H9 (cell line): ENCODE measurements at regions not wholly inside any gene's neighbourhood (a gene's known extent, or its start where the extent isn't known, plus 50 kb on each side); places are given as distances from the start of the nearest gene placed in this dataset.

Source experiments
- DNase-seq: peaks from one replicate; pipeline ENCODE4 v3.0.0-alpha.2; 2017
- H2AFZ ChIP-seq: one replicate; pipeline ENCODE4 v1.6.1; 2013; ENCODE audit warnings: mild to moderate bottlenecking, low read length, control low read depth, moderate library complexity
- H2AK5ac ChIP-seq: 2 replicates; pipeline ENCODE4 v1.6.1; 2013; ENCODE audit warnings: low read length, control low read depth, mixed read lengths; ENCODE audit not compliant: insufficient read length
- H2BK120ac ChIP-seq: one replicate; pipeline ENCODE4 v1.6.1; 2013; ENCODE audit warnings: low read depth, mild to moderate bottlenecking, low read length, control low read depth, inconsistent platforms; ENCODE audit not compliant: poor library complexity, severe bottlenecking
- H2BK12ac ChIP-seq: 2 replicates; pipeline ENCODE4 v1.6.1; 2013; ENCODE audit warnings: low read length, control low read depth, mixed read lengths, low read depth; ENCODE audit not compliant: insufficient read length
- H2BK15ac ChIP-seq: 2 replicates; pipeline ENCODE4 v1.6.1; 2013; ENCODE audit warnings: low read depth, low read length, control low read depth
- H2BK20ac ChIP-seq: one replicate; pipeline ENCODE4 v1.6.1; 2013; ENCODE audit warnings: low read depth, mild to moderate bottlenecking, low read length, control low read depth, inconsistent platforms; ENCODE audit not compliant: poor library complexity, severe bottlenecking
- H2BK5ac ChIP-seq: 2 replicates; pipeline ENCODE4 v1.6.1; 2013; ENCODE audit warnings: low read length, control low read depth, mixed read lengths; ENCODE audit not compliant: insufficient read length
- H3K14ac ChIP-seq: 2 replicates; pipeline ENCODE4 v1.6.1; 2013; ENCODE audit warnings: low read length, control low read depth; ENCODE audit not compliant: insufficient read depth
- H3K18ac ChIP-seq: 2 replicates; pipeline ENCODE4 v1.6.1; 2013; ENCODE audit warnings: low read depth, mild to moderate bottlenecking, mixed read lengths, low read length, control low read depth; ENCODE audit not compliant: insufficient read length
- H3K23ac ChIP-seq: 2 replicates; pipeline ENCODE4 v1.6.1; 2013; ENCODE audit warnings: low read length, control low read depth, mixed read lengths, low read depth; ENCODE audit not compliant: insufficient read length
- H3K23me2 ChIP-seq: 2 replicates; pipeline ENCODE4 v1.6.1; 2013; ENCODE audit warnings: low read depth, mild to moderate bottlenecking, mixed read lengths, low read length, control low read depth; ENCODE audit not compliant: insufficient read length, poor library complexity, severe bottlenecking
- H3K27ac ChIP-seq: 2 replicates; pipeline ENCODE4 v1.5.1; 2013; ENCODE audit warnings: low read length, control low read depth, mixed read lengths, low read depth; ENCODE audit not compliant: insufficient read length
- H3K27me3 ChIP-seq: 2 replicates; pipeline ENCODE4 v1.6.1; 2013; ENCODE audit warnings: low read length, control low read depth, inconsistent platforms; ENCODE audit not compliant: insufficient read depth
- H3K4ac ChIP-seq: 2 replicates; pipeline ENCODE4 v1.6.1; 2013; ENCODE audit warnings: low read depth, mild to moderate bottlenecking, control low read depth, inconsistent platforms, low read length, moderate library complexity
- H3K4me1 ChIP-seq: 2 replicates; pipeline ENCODE4 v1.6.1; 2013; ENCODE audit warnings: low read length, control low read depth, inconsistent platforms; ENCODE audit not compliant: insufficient read depth
- H3K4me2 ChIP-seq: 2 replicates; pipeline ENCODE4 v1.6.1; 2013; ENCODE audit warnings: low read length, control low read depth, mixed read lengths; ENCODE audit not compliant: insufficient read length, insufficient read depth
- H3K56ac ChIP-seq: 2 replicates; pipeline ENCODE4 v1.6.1; 2013; ENCODE audit warnings: low read depth, mild to moderate bottlenecking, mixed read lengths, low read length, control low read depth; ENCODE audit not compliant: insufficient read length
- H3K79me1 ChIP-seq: 2 replicates; pipeline ENCODE4 v1.6.1; 2013; ENCODE audit warnings: low read depth, mild to moderate bottlenecking, moderate library complexity, low read length, control low read depth, inconsistent platforms; ENCODE audit not compliant: insufficient read depth, poor library complexity, severe bottlenecking
- H3K79me2 ChIP-seq: 2 replicates; pipeline ENCODE4 v1.6.1; 2013; ENCODE audit warnings: low read length, control low read depth, inconsistent platforms; ENCODE audit not compliant: insufficient read depth
- H3K9ac ChIP-seq: 2 replicates; pipeline ENCODE4 v1.6.1; 2013; ENCODE audit warnings: low read length, control low read depth, mixed read lengths; ENCODE audit not compliant: insufficient read length; ENCODE audit errors: extremely low read depth
- H3K9me3 ChIP-seq: one replicate; pipeline ENCODE4 v1.6.1; 2013; ENCODE audit warnings: low read depth, low read length, inconsistent platforms; ENCODE audit not compliant: control insufficient read depth
- H3T11ph ChIP-seq: one replicate; pipeline ENCODE4 v1.6.1; 2013; ENCODE audit warnings: mild to moderate bottlenecking, low read length, control low read depth, inconsistent platforms
- H4K20me1 ChIP-seq: one replicate; pipeline ENCODE4 v1.6.1; 2013; ENCODE audit not compliant: control insufficient read depth, insufficient read length, insufficient read depth
- H4K5ac ChIP-seq: 2 replicates; pipeline ENCODE4 v1.6.1; 2013; ENCODE audit warnings: low read depth, mild to moderate bottlenecking, mixed read lengths, low read length, control low read depth; ENCODE audit not compliant: insufficient read length
- H4K8ac ChIP-seq: replicated peaks from 2 replicates; pipeline ENCODE4 v1.6.1; 2013; ENCODE audit warnings: low read length, control low read depth, mixed read lengths, low read depth; ENCODE audit not compliant: insufficient read length
- H4K91ac ChIP-seq: 2 replicates; pipeline ENCODE4 v1.6.1; 2013; ENCODE audit warnings: low read depth, mild to moderate bottlenecking, moderate library complexity, mixed read lengths, low read length, control low read depth; ENCODE audit not compliant: insufficient read length
- H3K27ac Mint-ChIP-seq, 3 experiments: 2 replicates in 2 of 3; 3 replicates in 1 of 3; pipeline ENCODE4 v1.8.0; 2020 to 2021; ENCODE audit warnings: mixed read lengths in 3 of 3, mild to moderate bottlenecking in 1 of 3, moderate library complexity in 1 of 3
- H3K27me3 Mint-ChIP-seq: 2 replicates; pipeline ENCODE4 v1.8.0; 2021; ENCODE audit warnings: low read depth, mild to moderate bottlenecking, moderate library complexity, mixed read lengths
- H3K36me3 Mint-ChIP-seq, 3 experiments: 2 replicates in 2 of 3; 3 replicates in 1 of 3; pipeline ENCODE4 v1.8.0; 2020 to 2021; ENCODE audit warnings: low read depth in 3 of 3, mixed read lengths in 3 of 3; ENCODE audit not compliant: insufficient read depth in 1 of 3
- H3K4me1 Mint-ChIP-seq, 2 experiments: 2 replicates each; pipeline ENCODE4 v1.8.0; 2020; ENCODE audit warnings: mixed read lengths in 2 of 2
- H3K4me3 Mint-ChIP-seq, 2 experiments: 2 replicates in 1 of 2; 3 replicates in 1 of 2; pipeline ENCODE4 v1.8.0; 2020 to 2021; ENCODE audit warnings: mild to moderate bottlenecking in 2 of 2, mixed read lengths in 2 of 2, moderate library complexity in 1 of 2
- H3K9me3 Mint-ChIP-seq, 2 experiments: 2 replicates in 1 of 2; 3 replicates in 1 of 2; pipeline ENCODE4 v1.8.0; 2020; ENCODE audit warnings: mild to moderate bottlenecking in 2 of 2, mixed read lengths in 2 of 2, moderate library complexity in 1 of 2
- CTCF ChIP-seq: fragments of 200-600 bp; sonication (generic); conservative IDR thresholded peaks from 3 replicates; pipeline ENCODE4 v1.8.0; 2021; ENCODE audit warnings: antibody characterized with exemption, mild to moderate bottlenecking
- WGBS: extraction: QIAGEN DNeasy Blood & Tissue Kit; methylation state at CpG from one replicate; pipeline ENCODE4 v1.1.7; 2013; ENCODE audit warnings: missing lambda C conversion rate, low lambda C conversion rate, mixed read lengths; ENCODE audit not compliant: insufficient read length; ENCODE audit errors: extremely low coverage; 5-methylcytosine and 5-hydroxymethylcytosine counted together

GRCh38 chr18:45553723-45554388 is 61.4 kb upstream of the SLC14A2 start:
- H4K20me1 ChIP-seq = no peaks in the 10 kb centered on the region
- TF ChIP-seq CTCF = no peak
- no peak overlapping the region for H2BK120ac ChIP-seq
- no peak overlapping the region for H2BK20ac ChIP-seq
- WGBS = no CpG with 5 or more reads among the region's 7 CpGs
- H3T11ph ChIP-seq = no peak overlapping the region
- H3K9ac ChIP-seq = no peak overlapping the region
- no peak overlapping the region for H4K5ac ChIP-seq
- no peak overlapping the region for H4K8ac ChIP-seq
- no peak overlapping the region for H3K4me2 ChIP-seq
- DNase-seq = no peak
- no peaks in the 10 kb centered on the region for H3K23me2 ChIP-seq
- H3K27me3 ChIP-seq = no peaks in the 10 kb centered on the region
- Mint-ChIP-seq H3K4me3 (no peak overlapping the region), H3K27me3 (peaks cover 2% of the 10 kb centered on the region; the same call in 1 of the 2 replicates), H3K27ac (no peak overlapping the region), H3K9me3 (no peaks in the 10 kb centered on the region), H3K36me3 (no peaks in the 10 kb centered on the region; a peak in 1 of 7 replicates), H3K4me1 (no peaks in the 10 kb centered on the region)
- no peak overlapping the region for H3K27ac ChIP-seq
- H3K4ac ChIP-seq = no peak overlapping the region
- no peaks in the 10 kb centered on the region for H3K4me1 ChIP-seq
- H2BK12ac ChIP-seq = no peak overlapping the region
- H2AFZ ChIP-seq = no peak overlapping the region
- no peak overlapping the region for H4K91ac ChIP-seq
- no peak overlapping the region for H3K23ac ChIP-seq
- no peaks in the 10 kb centered on the region for H3K79me1 ChIP-seq
- no peak overlapping the region for H3K14ac ChIP-seq
- H2BK15ac ChIP-seq = no peak overlapping the region
- H3K9me3 ChIP-seq = no peaks in the 10 kb centered on the region
- H3K56ac ChIP-seq = no peak overlapping the region
- H2AK5ac ChIP-seq = no peak overlapping the region
- no peak overlapping the region for H3K18ac ChIP-seq
- H3K79me2 ChIP-seq = no peaks in the 10 kb centered on the region
- no peak overlapping the region for H2BK5ac ChIP-seq
